HCT116 (cell line): ENCODE measurements at regions not wholly inside any gene's neighbourhood (a gene's known extent, or its start where the extent isn't known, plus 50 kb on each side); places are given as distances from the start of the nearest gene placed in this dataset.

ENCODE experiments used
- EZH2 ChIP-seq: fragments of 200-600 bp; sonication (generic); IDR thresholded peaks from 2 replicates; pipeline ENCODE4 v1.6.1; 2017; ENCODE audit warnings: antibody characterized with exemption, mixed run types
- POLR2AphosphoS5 ChIP-seq: IDR thresholded peaks from 2 replicates; pipeline ENCODE4 v1.6.1; 2011; ENCODE audit warnings: mild to moderate bottlenecking, low read depth, low read length, moderate library complexity
- RAD21 ChIP-seq: IDR thresholded peaks from 2 replicates; pipeline ENCODE4 v1.6.1; 2012; ENCODE audit warnings: low read depth, mild to moderate bottlenecking
- SIN3A ChIP-seq: IDR thresholded peaks from 2 replicates; pipeline ENCODE4 v1.6.1; 2012; ENCODE audit warnings: low read depth
- TF ChIP-seq, protein P1 (sequence below), 3 experiments: fragments of 200-600 bp in 1 of 3; sonication (generic) in 1 of 3; IDR thresholded peaks in 2 of 3; conservative IDR thresholded peaks in 1 of 3; 2 replicates each; pipeline ENCODE4 v1.5.1; 2012 to 2017; ENCODE audit warnings: low read depth in 2 of 3, low read length in 2 of 3, antibody characterized with exemption in 1 of 3, borderline replicate concordance in 1 of 3, control low read depth in 1 of 3, mild to moderate bottlenecking in 1 of 3, mixed read lengths in 1 of 3, mixed run types in 1 of 3, moderate library complexity in 1 of 3; ENCODE audit not compliant: insufficient read depth in 1 of 3
- TF ChIP-seq, protein P2 (sequence below): IDR thresholded peaks from 2 replicates; pipeline ENCODE4 v1.6.1; 2012; ENCODE audit warnings: low read depth

DNA sequence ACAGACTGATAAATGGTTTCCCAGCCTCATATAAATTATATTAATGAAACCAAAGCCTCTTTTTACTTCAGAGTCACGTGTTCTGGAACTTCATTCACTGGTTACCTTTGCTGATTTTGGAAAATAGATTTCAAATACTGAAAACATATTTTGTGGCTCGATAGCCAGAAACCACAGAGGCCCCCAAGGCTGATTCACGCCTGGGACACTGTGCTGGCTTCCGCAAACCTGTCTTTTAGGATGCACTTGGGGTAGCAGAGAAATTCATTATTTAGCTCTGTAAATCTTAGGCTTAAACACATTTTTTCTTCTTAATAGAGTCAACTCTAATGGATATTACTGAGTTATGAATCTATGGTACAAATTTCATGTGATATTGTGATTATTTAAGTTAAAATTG is 90.7 kb upstream of the TMEM18 start:
- no peak for TF ChIP-seq EZH2
- TF ChIP-seq, protein P1, sequence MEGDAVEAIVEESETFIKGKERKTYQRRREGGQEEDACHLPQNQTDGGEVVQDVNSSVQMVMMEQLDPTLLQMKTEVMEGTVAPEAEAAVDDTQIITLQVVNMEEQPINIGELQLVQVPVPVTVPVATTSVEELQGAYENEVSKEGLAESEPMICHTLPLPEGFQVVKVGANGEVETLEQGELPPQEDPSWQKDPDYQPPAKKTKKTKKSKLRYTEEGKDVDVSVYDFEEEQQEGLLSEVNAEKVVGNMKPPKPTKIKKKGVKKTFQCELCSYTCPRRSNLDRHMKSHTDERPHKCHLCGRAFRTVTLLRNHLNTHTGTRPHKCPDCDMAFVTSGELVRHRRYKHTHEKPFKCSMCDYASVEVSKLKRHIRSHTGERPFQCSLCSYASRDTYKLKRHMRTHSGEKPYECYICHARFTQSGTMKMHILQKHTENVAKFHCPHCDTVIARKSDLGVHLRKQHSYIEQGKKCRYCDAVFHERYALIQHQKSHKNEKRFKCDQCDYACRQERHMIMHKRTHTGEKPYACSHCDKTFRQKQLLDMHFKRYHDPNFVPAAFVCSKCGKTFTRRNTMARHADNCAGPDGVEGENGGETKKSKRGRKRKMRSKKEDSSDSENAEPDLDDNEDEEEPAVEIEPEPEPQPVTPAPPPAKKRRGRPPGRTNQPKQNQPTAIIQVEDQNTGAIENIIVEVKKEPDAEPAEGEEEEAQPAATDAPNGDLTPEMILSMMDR (IDR thresholded peaks at IDR 0.05 in 2 of 3, conservative IDR thresholded peaks at IDR 0.05 in 1 of 3; ENCODE audit: borderline replicate concordance in 1 of 3, insufficient read depth in 1 of 3, low read depth in 2 of 3, low read length in 2 of 3) = no peak
- TF ChIP-seq POLR2AphosphoS5 = no peak
- no peak for TF ChIP-seq SIN3A
- TF ChIP-seq, protein P2, sequence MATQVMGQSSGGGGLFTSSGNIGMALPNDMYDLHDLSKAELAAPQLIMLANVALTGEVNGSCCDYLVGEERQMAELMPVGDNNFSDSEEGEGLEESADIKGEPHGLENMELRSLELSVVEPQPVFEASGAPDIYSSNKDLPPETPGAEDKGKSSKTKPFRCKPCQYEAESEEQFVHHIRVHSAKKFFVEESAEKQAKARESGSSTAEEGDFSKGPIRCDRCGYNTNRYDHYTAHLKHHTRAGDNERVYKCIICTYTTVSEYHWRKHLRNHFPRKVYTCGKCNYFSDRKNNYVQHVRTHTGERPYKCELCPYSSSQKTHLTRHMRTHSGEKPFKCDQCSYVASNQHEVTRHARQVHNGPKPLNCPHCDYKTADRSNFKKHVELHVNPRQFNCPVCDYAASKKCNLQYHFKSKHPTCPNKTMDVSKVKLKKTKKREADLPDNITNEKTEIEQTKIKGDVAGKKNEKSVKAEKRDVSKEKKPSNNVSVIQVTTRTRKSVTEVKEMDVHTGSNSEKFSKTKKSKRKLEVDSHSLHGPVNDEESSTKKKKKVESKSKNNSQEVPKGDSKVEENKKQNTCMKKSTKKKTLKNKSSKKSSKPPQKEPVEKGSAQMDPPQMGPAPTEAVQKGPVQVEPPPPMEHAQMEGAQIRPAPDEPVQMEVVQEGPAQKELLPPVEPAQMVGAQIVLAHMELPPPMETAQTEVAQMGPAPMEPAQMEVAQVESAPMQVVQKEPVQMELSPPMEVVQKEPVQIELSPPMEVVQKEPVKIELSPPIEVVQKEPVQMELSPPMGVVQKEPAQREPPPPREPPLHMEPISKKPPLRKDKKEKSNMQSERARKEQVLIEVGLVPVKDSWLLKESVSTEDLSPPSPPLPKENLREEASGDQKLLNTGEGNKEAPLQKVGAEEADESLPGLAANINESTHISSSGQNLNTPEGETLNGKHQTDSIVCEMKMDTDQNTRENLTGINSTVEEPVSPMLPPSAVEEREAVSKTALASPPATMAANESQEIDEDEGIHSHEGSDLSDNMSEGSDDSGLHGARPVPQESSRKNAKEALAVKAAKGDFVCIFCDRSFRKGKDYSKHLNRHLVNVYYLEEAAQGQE = no peak
- no peak for TF ChIP-seq RAD21
